ENCODE measurements at regions not wholly inside any gene's neighbourhood (a gene's known extent, or its start where the extent isn't known, plus 50 kb on each side); places are given as distances from the start of the nearest gene placed in this dataset.

DNA sequence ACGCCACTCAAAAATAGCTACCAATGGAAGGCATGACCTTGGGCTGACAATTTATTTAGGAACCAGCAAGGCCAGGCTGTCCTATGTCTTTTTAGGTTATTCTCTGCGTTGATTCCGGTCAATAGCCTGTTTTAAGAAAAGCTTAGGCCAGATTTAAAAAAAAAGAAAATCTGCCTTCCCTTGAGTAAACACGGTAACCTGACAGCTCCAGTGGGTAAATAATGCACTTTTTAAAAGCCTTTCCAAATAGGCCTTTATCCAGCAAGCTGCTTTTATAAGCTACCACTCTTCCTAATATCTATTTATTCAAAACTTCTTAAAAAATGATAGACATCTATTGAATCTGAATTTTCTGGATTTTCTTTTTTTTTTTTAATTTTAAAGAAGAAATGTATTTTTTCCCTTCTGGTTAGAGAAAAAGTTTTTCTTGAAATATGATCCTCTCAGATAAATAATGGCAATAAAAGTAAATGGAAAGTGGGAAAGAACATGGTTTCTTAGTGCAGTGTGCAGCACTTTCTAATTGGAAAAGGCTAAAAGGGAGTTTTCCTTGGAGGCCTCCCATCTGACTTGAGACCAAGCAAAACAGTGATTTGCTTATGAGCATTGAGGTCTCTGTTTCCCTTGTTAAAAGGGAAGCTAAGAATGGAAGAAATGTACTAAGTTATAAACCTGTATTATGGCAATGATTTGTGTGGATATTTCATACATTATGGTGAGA, 281.0 kb upstream of the RUNX1 start:
- Mint-ChIP-seq H3K4me3 (no peak overlapping the region), H3K36me3 (no peaks in the 10 kb centered on the region), H3K27ac (no peak overlapping the region), H3K9me3 (no peaks in the 10 kb centered on the region), H3K4me1 (peaks cover 6% of the 10 kb centered on the region)
- DNase-seq (ENCODE audit: low spot score in 2 of 2): no peak
- ATAC-seq: no peak

DNA sequence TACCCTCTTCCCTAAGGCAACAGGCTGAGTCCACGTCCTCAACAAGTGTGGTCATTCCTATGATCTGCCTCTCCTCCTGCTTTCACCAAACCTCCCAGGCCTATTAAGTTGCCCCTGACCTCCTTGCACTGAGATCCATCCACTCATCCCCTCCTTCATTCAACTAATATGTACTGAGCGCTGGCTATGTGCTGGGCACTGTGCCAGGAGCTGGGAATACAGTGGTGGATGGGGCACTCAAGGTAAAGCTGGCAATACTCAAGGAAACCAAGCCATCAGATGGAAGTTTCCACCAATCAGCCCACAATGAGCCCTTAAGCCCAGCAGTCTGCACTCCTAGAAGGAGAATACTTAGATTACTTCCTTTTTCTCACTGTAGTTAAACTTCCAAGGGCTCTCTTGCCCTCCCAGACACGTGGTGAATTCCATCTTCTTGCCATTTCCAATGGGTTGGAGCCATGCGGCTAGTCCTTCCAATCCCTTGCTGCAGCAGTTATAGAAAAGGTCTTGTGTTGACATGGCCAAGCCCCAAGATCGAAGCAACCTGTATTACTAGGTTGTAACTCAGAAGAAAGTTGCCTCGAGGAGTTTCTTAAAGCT, 279.9 kb upstream of the RUNX1 start:
- Mint-ChIP-seq H3K27ac (peak overlapping the region; percentile 27), H3K36me3 (no peaks in the 10 kb centered on the region), H3K4me3 (no peak overlapping the region), H3K9me3 (no peaks in the 10 kb centered on the region), H3K4me1 (peaks cover 6% of the 10 kb centered on the region)
- DNase-seq (ENCODE audit: low spot score in 2 of 2): no peak
- ATAC-seq: no peak

DNA sequence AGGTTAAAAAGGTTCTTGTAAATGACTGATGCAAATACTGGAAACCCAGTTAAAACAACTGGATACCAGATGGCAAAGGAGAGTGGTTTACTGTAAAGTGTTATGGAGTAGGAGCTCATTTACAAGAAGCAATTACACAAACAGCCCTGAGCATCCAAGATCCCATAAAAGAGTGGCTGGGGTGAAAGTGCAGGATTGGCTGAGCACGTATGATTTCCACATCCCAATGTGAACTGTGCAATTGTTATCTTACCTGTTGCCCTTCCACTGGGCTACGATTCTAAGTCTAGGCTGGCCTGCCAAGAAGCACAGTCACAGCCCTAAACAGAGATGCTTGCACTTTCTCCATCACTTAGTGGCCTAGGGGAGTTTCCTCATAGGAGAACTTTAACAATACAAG, 277.6 kb upstream of the RUNX1 start:
- Mint-ChIP-seq H3K4me3 (no peak overlapping the region), H3K36me3 (no peaks in the 10 kb centered on the region), H3K4me1 (peaks cover 6% of the 10 kb centered on the region), H3K27ac (no peak overlapping the region), H3K9me3 (no peaks in the 10 kb centered on the region)
- ATAC-seq (no peak), DNase-seq (ENCODE audit: low spot score in 2 of 2) (no peak)

DNA sequence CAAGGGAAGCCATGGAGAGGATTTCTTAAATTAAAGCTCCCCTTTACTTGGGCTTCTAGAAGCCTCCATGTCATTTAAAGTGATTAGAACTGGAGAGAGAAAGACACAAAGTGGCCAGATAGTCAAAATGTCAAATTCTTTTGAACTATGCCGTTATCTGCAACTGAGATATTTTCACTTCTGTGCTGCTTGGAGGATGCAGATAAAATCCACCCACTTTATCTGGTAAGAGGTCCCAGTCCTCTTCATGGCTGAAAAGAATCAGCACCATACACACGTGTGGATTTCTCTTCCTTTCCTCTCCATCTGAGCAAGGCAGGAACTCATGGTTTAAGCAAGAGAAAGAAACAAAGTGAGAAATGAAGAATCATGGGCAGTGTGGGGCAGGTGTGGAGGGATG, 276.9 kb upstream of the RUNX1 start:
- Mint-ChIP-seq H3K36me3 (no peaks in the 10 kb centered on the region), H3K27ac (no peak overlapping the region), H3K9me3 (no peaks in the 10 kb centered on the region), H3K4me1 (peaks cover 1% of the 10 kb centered on the region), H3K4me3 (no peak overlapping the region)
- DNase-seq (ENCODE audit: low spot score in 2 of 2) (no peak), ATAC-seq (no peak)

DNA sequence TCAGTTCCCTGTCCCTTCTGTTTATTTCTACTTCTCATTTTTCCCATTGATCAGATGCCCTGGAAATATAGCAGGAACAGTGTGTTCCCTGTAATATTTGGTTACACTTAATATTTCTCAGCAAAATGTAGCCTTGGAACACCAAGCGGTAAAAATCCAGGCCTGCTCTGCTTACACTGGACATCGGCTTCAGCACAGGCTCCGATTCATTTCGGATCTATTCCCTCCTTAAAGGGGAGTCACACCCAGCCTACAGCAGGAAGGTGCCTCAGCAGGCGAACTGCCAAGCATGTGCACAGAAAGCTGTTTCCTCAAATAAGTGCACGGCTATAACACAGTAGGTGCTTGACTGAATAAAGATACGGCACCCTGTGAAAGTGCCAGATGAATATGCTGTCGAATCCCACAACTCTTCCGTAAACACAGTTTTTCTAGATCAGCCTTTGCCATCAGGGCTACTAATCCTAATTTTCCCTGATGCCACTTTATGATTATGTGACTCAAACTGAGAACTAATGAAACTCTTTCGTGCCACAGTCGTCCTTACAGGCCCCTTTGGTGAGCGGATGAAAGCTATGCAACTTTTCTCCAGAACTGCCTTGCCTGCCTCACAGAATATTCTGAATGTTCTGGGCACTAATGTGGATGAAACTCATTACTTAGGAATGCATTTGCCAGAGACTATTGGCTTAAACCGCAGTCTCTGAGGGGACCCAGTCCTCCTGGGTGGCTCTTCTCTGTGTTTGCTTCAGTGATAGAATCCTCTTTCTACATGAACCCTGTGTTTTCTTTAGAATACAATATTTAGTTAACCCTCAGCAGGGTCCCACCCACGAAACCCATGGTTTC, 275.5 kb upstream of the RUNX1 start:
- Mint-ChIP-seq H3K4me1 (no peaks in the 10 kb centered on the region), H3K4me3 (no peak overlapping the region), H3K9me3 (no peaks in the 10 kb centered on the region), H3K36me3 (no peaks in the 10 kb centered on the region), H3K27ac (no peak overlapping the region)
- no peak for DNase-seq (ENCODE audit: low spot score in 2 of 2)
- no peak for ATAC-seq

DNA sequence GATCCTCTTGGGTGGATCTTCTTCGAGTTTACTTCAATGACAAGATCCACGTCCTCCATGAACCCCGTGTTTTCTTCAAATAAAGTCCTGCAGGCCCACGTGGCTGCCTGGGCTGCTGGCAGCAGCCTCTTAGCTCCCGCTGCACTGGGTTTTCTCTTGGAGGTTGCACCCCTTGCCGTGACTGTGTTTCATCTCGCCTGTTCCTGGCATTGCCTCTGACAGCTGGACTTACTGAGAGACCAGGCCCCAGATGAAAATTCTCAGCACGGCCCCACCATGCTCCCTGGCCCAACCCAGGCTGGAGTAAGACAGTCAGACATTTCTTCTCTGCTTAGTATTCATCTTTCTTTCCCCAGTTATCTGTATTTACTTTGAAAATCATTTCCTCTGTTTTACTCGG, 274.8 kb upstream of the RUNX1 start:
- Mint-ChIP-seq H3K4me1 (no peaks in the 10 kb centered on the region), H3K27ac (no peak overlapping the region), H3K36me3 (no peaks in the 10 kb centered on the region), H3K4me3 (no peak overlapping the region), H3K9me3 (no peaks in the 10 kb centered on the region)
- ATAC-seq (no peak), DNase-seq (ENCODE audit: low spot score in 2 of 2) (no peak)

DNA sequence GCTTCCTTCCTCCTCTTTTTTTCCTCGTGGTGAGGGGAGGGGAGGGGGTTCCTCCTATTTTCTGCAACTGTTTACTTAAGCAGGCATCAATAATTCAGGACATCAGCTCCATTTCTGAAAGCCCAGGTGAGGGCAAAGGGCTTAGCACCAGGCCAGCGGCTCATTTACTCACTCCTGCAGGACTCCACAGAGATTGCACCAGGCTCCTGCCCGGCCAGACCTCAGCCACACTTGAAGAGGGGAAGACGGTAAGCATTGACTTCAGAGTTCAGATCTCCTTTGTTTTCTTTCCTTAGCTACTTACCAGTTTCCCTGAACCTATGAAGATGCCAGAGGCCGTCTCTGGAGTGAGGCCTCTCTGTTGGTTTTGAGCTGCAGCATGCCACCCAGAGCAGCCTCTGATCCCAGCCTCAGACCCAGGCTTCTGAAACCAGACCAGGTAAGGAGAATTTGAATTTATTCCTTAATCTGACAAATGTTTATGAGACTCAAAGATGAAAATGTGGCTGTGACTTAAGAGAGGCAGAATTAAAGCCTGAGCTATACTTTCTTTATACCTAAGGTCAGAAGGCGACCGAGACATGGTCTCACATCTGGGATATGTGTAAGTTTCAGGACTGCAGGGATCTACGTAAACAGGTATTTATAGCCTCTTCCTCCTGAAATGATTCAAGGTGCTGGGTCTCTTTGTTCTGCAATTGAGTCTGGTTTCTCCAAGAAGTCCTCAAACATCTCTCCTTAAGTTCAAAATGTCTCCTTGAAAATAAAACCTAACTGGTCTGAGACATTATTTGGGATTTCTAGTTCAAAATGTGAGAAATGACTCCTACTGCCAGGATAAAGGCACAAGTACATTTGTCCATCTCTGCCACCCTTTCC, 272.5 kb upstream of the RUNX1 start:
- ATAC-seq (no peak), DNase-seq (ENCODE audit: low spot score in 2 of 2) (no peak)
- Mint-ChIP-seq H3K4me3 (no peak overlapping the region), H3K9me3 (no peaks in the 10 kb centered on the region), H3K27ac (peak overlapping the region; percentile 7), H3K4me1 (no peaks in the 10 kb centered on the region), H3K36me3 (no peaks in the 10 kb centered on the region)

DNA sequence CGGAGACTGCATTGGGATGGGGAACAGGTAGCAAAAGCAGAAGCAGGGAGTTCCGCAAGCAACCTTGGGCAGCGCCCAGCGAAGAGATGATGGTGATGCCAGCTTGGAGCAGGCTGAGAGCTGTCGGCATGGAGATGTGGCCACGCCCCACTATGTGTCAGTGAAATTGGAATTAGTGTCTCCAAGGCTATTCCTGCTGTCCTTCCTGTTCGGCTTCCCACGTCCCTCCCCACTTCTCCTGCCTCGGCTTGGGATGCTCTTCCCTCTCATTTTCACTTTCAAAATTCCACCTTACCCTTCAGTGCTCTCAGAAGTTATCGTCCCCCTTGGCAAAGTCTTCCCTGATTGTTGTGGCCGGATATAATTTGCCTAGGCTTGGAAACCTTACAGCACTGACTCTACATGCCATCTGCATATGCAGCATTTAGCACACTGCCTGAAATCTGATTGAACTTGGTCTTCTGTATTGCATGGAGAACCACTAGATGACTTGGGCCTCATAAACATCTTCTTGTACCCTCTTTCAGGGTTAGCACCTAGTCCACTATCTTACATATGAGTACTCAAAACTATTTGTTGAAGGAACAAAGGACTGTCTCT, 270.7 kb upstream of the RUNX1 start:
- no peak overlapping the region for H3K4me3 Mint-ChIP-seq
- H3K9me3 Mint-ChIP-seq: no peaks in the 10 kb centered on the region
- no peak overlapping the region for H3K27ac Mint-ChIP-seq
- DNase-seq (ENCODE audit: low spot score in 2 of 2) (no peak), ATAC-seq (no peak)
- H3K4me1 Mint-ChIP-seq: no peaks in the 10 kb centered on the region
- no peaks in the 10 kb centered on the region for H3K36me3 Mint-ChIP-seq

DNA sequence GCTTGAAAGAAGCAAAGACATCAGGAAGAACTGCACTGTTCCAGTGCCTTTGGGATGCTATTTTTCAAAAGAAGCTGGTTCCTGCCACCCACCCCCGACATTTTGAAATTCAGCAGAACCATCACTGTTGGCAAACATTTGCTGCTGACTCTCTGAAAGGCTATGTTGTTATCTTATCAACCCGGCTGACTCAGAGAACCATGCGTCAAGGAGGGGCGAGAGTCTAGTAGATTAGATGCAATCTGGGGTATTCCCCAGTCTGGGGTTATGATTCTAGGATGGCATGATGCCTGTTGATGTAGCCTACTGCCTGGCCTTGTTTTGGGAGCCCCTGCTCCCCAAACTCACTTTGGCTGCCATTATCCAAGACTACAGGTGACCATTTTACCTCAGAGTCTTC, 267.8 kb upstream of the RUNX1 start:
- no peaks in the 10 kb centered on the region for H3K36me3 Mint-ChIP-seq
- no peak overlapping the region for H3K4me3 Mint-ChIP-seq
- H3K27ac Mint-ChIP-seq: no peak overlapping the region
- ATAC-seq: peak; percentile 59
- H3K9me3 Mint-ChIP-seq: no peaks in the 10 kb centered on the region
- H3K4me1 Mint-ChIP-seq: no peaks in the 10 kb centered on the region
- no peak for DNase-seq (ENCODE audit: low spot score in 2 of 2)

DNA sequence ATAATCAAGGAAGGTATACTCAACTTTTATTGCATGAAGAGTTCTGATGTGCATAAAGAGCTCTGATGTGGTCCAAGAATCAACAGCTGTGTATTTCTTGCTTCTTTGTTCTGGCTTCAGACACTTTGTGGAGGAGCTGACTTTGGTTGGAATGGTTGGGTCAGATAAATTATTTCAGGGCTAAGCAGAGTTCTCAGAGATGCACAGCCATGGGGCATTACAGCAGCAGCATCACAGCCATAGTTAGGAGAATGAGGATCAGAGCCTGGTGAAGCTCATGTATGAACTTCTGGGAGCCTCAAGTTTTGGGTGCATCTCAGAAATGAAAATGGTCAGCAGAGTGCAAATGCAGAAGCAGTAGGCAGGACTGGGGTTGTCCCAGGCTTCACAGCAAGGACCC, 267.4 kb upstream of the RUNX1 start:
- Mint-ChIP-seq H3K4me3 (no peak overlapping the region), H3K36me3 (no peaks in the 10 kb centered on the region), H3K4me1 (no peaks in the 10 kb centered on the region), H3K27ac (no peak overlapping the region), H3K9me3 (no peaks in the 10 kb centered on the region)
- ATAC-seq (no peak), DNase-seq (ENCODE audit: low spot score in 2 of 2) (no peak)

DNA sequence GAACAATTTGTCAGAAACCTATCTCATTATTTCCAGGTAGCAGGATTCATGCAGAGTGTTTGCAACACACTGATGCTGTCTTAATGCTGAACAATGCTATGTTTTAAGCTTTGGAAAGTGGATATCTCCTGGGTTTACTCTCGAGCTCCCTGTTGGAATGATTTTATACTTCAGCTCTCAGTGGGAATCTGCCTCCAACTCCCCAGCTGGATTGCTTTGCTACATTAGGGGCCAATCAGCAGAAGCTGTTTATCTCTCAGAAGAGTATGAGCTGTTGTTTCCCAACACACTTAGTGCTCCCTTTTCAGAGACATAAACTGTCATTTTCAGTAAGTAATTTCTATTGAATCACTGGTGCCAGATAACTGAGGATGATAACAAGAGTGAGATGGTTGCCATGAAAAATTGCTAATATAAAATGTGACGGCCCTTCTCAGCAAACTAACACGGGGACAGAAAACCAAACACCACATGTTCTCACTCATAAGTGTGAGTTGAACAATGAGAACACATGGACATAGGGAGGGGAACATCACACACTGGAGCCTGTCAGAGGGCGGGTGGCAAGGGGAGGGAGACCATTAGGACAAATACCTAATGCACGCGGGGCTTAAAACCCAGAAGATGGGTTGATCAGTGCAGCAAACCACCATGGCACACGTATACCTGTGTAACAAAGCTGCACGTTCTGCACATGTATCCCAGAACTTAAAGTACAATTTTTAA, 265.9 kb upstream of the RUNX1 start:
- no peaks in the 10 kb centered on the region for H3K9me3 Mint-ChIP-seq
- H3K27ac Mint-ChIP-seq: no peak overlapping the region
- ATAC-seq (no peak), DNase-seq (ENCODE audit: low spot score in 2 of 2) (no peak)
- no peak overlapping the region for H3K4me3 Mint-ChIP-seq
- H3K4me1 Mint-ChIP-seq: no peaks in the 10 kb centered on the region
- no peaks in the 10 kb centered on the region for H3K36me3 Mint-ChIP-seq

DNA sequence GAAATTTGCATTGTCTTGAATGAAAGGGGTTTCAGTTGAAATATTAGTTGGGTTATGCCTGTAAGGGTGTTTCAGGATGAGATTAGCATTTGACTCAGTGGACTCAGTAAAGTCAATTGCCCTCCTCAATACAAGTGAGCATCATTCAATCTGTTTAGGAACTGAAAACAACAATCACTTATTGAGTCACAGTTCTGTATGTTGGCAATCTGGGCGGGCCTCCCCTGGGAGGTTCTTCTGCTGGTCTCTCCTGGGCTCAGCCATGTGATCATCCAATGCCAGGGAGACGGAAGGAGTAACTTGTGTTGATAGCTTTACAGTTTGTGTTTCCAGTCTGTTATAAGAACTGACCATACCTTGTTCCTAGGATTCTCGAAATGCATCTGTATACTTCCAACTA, 262.9 kb upstream of the RUNX1 start:
- H3K4me1 Mint-ChIP-seq: no peaks in the 10 kb centered on the region
- no peak overlapping the region for H3K4me3 Mint-ChIP-seq
- ATAC-seq (peak; percentile 43), DNase-seq (ENCODE audit: low spot score in 2 of 2) (peak in 1 of 2 donors; percentile 32)
- peaks cover 4% of the 10 kb centered on the region for H3K9me3 Mint-ChIP-seq
- H3K36me3 Mint-ChIP-seq: no peaks in the 10 kb centered on the region
- no peak overlapping the region for H3K27ac Mint-ChIP-seq

DNA sequence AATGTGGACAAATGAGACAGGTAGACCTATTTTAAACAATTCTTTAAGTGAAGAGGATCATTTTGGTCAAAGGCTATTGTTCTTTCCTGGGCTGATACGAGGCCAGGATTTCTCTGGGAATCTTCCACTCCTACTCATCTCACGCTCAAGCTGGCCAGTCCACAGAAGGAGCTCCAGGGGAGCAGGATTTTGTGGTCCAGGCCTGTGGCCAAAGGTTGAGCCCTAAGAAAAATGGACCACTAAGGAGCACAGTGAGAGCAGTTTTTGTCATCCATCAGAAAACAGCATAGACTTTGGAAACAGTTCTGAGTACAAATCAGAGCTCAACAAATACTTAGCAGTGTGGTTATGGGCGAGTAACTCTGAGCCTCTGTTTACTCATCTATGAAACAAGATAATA, 260.2 kb upstream of the RUNX1 start:
- no peak overlapping the region for H3K4me3 Mint-ChIP-seq
- no peaks in the 10 kb centered on the region for H3K4me1 Mint-ChIP-seq
- no peaks in the 10 kb centered on the region for H3K36me3 Mint-ChIP-seq
- no peak for ATAC-seq
- H3K9me3 Mint-ChIP-seq: peaks cover 4% of the 10 kb centered on the region
- no peak overlapping the region for H3K27ac Mint-ChIP-seq
- DNase-seq (ENCODE audit: low spot score in 2 of 2): peak in 1 of 2 donors; percentile 17

DNA sequence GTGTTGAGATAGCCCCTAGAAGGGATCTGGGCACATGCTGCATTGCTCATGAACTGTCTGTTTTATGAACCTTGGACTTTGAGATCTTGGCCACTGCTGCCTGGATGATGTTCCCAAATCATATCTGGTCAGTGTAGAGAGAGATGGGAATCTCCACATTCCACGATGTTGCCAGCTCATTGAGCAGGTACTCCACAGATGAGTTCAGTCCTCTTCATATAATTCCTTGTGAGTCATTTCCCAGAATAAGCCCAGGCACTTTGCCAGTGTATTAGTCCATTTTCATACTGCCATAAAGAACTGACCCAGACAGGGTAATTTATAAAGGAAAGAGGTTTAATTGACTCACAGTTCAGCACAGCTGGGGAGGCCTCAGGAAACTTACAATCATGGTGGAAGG, 254.0 kb upstream of the RUNX1 start:
- DNase-seq (ENCODE audit: low spot score in 2 of 2): peak in 1 of 2 donors; percentile 28
- Mint-ChIP-seq H3K4me3 (no peak overlapping the region), H3K36me3 (no peaks in the 10 kb centered on the region), H3K4me1 (peaks cover 6% of the 10 kb centered on the region), H3K9me3 (peaks cover under 1% of the 10 kb centered on the region), H3K27ac (no peak overlapping the region)
- ATAC-seq: no peak
